H1 (cell line): ENCODE measurements at regions not wholly inside any gene's neighbourhood (a gene's known extent, or its start where the extent isn't known, plus 50 kb on each side); places are given as distances from the start of the nearest gene placed in this dataset.

ENCODE experiments used
- CTCF ChIA-PET: fragments of 300-600 bp; sonication (Branson Sonifier 250); formaldehyde crosslinking; loops from one replicate; lab custom pipeline; 2021; ENCODE audit not compliant: partially characterized antibody; lab: Charles Lee
- POLR2A ChIA-PET: fragments of 300-600 bp; sonication (Branson Sonifier 250); formaldehyde crosslinking; loops from one replicate; lab custom pipeline; 2021; ENCODE audit warnings: inconsistent platforms; ENCODE audit not compliant: partially characterized antibody; lab: Charles Lee
- DNase-seq, 2 experiments: peaks; one replicate each; pipeline versions ENCODE4 v3.0.0 to v3.0.0-alpha.2; 2010 to 2022; ENCODE audit warnings: low spot score in 2 of 2, low read depth in 1 of 2, mixed read lengths in 1 of 2
- FAIRE-seq: peaks from 2 replicates; lab custom pipeline; 2011; peaks lifted over from hg19 to GRCh38; lab: Jason Lieb, UNC
- H2AFZ ChIP-seq: 2 replicates; pipeline ENCODE4 v1.8.1; 2012; ENCODE audit warnings: low read length, inconsistent platforms
- H2AK5ac ChIP-seq: 2 replicates; pipeline ENCODE4 v1.6.1; 2013; ENCODE audit warnings: low read depth, low read length
- H2BK120ac ChIP-seq: replicated peaks from 2 replicates; pipeline ENCODE3; 2013; ENCODE audit warnings: low read depth, low read length, inconsistent platforms
- H2BK12ac ChIP-seq: 2 replicates; pipeline ENCODE4 v1.6.1; 2013; ENCODE audit warnings: low read depth, low read length
- H2BK15ac ChIP-seq: 2 replicates; pipeline ENCODE4 v1.6.1; 2013; ENCODE audit warnings: low read length
- H2BK20ac ChIP-seq: 2 replicates; pipeline ENCODE4 v1.6.1; 2013; ENCODE audit warnings: low read length
- H2BK5ac ChIP-seq: 2 replicates; pipeline ENCODE4 v1.6.1; 2013; ENCODE audit warnings: low read depth, low read length
- H3K14ac ChIP-seq: 2 replicates; pipeline ENCODE4 v1.6.1; 2013; ENCODE audit warnings: inconsistent platforms; ENCODE audit not compliant: insufficient read length
- H3K18ac ChIP-seq: 2 replicates; pipeline ENCODE4 v1.6.1; 2013; ENCODE audit warnings: low read length; ENCODE audit errors: extremely low read depth
- H3K23ac ChIP-seq: 2 replicates; pipeline ENCODE4 v1.6.1; 2013; ENCODE audit warnings: inconsistent platforms; ENCODE audit not compliant: insufficient read length
- H3K23me2 ChIP-seq: 2 replicates; pipeline ENCODE4 v1.6.1; 2013; ENCODE audit warnings: low read depth, low read length
- H3K27ac ChIP-seq: 2 replicates; pipeline ENCODE4 v1.6.1; 2011; ENCODE audit warnings: low read depth, low read length, inconsistent platforms
- H3K27me3 ChIP-seq, 4 experiments: replicated peaks in 1 of 4; 1 replicate in 1 of 4; 2 replicates in 3 of 4; pipeline versions ENCODE4 v1.6.1 to v1.8.1; 2011 to 2013; ENCODE audit warnings: low read length in 3 of 4, mild to moderate bottlenecking in 3 of 4, inconsistent platforms in 2 of 4, mixed read lengths in 2 of 4, moderate library complexity in 1 of 4; ENCODE audit not compliant: control insufficient read depth in 3 of 4, insufficient read depth in 3 of 4; ENCODE audit errors: extremely low read depth in 1 of 4
- H3K36me3 ChIP-seq, 4 experiments: 2 replicates each; pipeline versions ENCODE4 v1.6.1 to v1.8.1; 2011 to 2013; ENCODE audit warnings: mild to moderate bottlenecking in 4 of 4, low read length in 3 of 4, moderate library complexity in 2 of 4, control low read depth in 1 of 4, inconsistent platforms in 1 of 4; ENCODE audit not compliant: insufficient read depth in 4 of 4, control insufficient read depth in 2 of 4
- H3K4ac ChIP-seq: replicated peaks from 2 replicates; pipeline ENCODE3; 2013; ENCODE audit warnings: low read length, low read depth, mixed read lengths, inconsistent platforms; ENCODE audit not compliant: insufficient read length
- H3K4me1 ChIP-seq, 4 experiments: replicated peaks in 1 of 4; 1 replicate in 1 of 4; 2 replicates in 3 of 4; pipeline versions ENCODE4 v1.6.1 to v1.8.1; 2011 to 2013; ENCODE audit warnings: low read length in 3 of 4, inconsistent platforms in 2 of 4, mixed read lengths in 1 of 4; ENCODE audit not compliant: insufficient read depth in 4 of 4, control insufficient read depth in 3 of 4
- H3K4me2 ChIP-seq, 2 experiments: 2 replicates each; pipeline versions ENCODE4 v1.6.1 to v1.8.1; 2011 to 2013; ENCODE audit warnings: low read depth in 2 of 2, low read length in 2 of 2, control low read depth in 1 of 2, inconsistent platforms in 1 of 2, mild to moderate bottlenecking in 1 of 2; ENCODE audit not compliant: insufficient read depth in 1 of 2
- H3K4me3 ChIP-seq, 4 experiments: fragments of 200-600, 300-600 bp in 1 of 4; sonication (generic), shearing (Covaris generic), sonication (Bioruptor Twin) in 1 of 4; 2 replicates each; pipeline versions ENCODE4 v1.5.1 to v1.8.1; 2011 to 2016; ENCODE audit warnings: low read length in 4 of 4, low read depth in 3 of 4, control low read depth in 2 of 4, inconsistent platforms in 2 of 4, mild to moderate bottlenecking in 2 of 4, mixed read lengths in 1 of 4, moderate library complexity in 1 of 4; ENCODE audit not compliant: insufficient read depth in 2 of 4; ENCODE audit errors: extremely low read depth in 1 of 4
- H3K56ac ChIP-seq: replicated peaks from 2 replicates; pipeline ENCODE3; 2013; ENCODE audit warnings: low read depth, mild to moderate bottlenecking, mixed read lengths, low read length, inconsistent platforms; ENCODE audit not compliant: insufficient read length
- H3K79me1 ChIP-seq: 2 replicates; pipeline ENCODE4 v1.6.1; 2013; ENCODE audit warnings: low read depth, low read length, control low read depth
- H3K79me2 ChIP-seq, 2 experiments: 2 replicates each; pipeline versions ENCODE4 v1.6.1 to v1.8.1; 2012 to 2013; ENCODE audit warnings: low read length in 2 of 2, mild to moderate bottlenecking in 2 of 2, inconsistent platforms in 1 of 2; ENCODE audit not compliant: insufficient read depth in 2 of 2, control insufficient read depth in 1 of 2
- H3K9ac ChIP-seq, 4 experiments: replicated peaks in 1 of 4; 1 replicate in 1 of 4; 2 replicates in 3 of 4; pipeline versions ENCODE4 v1.6.1 to v1.8.1; 2011 to 2013; ENCODE audit warnings: low read depth in 3 of 4, low read length in 3 of 4, control low read depth in 2 of 4, mild to moderate bottlenecking in 2 of 4, moderate library complexity in 2 of 4, inconsistent platforms in 1 of 4; ENCODE audit errors: extremely low read depth in 1 of 4
- H3K9me3 ChIP-seq, 2 experiments: 2 replicates each; pipeline versions ENCODE4 v1.6.1 to v1.8.1; 2012 to 2013; ENCODE audit warnings: mild to moderate bottlenecking in 2 of 2, moderate library complexity in 2 of 2, control low read depth in 1 of 2, inconsistent platforms in 1 of 2, low read depth in 1 of 2, low read length in 1 of 2, mixed read lengths in 1 of 2; ENCODE audit not compliant: insufficient read depth in 2 of 2
- H4K20me1 ChIP-seq, 2 experiments: replicated peaks in 1 of 2; 2 replicates each; pipeline versions ENCODE3 to v1.8.1; 2011 to 2013; ENCODE audit warnings: inconsistent platforms in 2 of 2, low read length in 2 of 2, mild to moderate bottlenecking in 1 of 2; ENCODE audit not compliant: insufficient read depth in 2 of 2, control insufficient read depth in 1 of 2
- H4K5ac ChIP-seq: 2 replicates; pipeline ENCODE4 v1.6.1; 2013; ENCODE audit warnings: low read length, low read depth, mixed read lengths, inconsistent platforms; ENCODE audit not compliant: insufficient read length
- H4K8ac ChIP-seq: 2 replicates; pipeline ENCODE4 v1.8.0; 2013; ENCODE audit warnings: mild to moderate bottlenecking, moderate library complexity, low read length, inconsistent platforms; ENCODE audit not compliant: insufficient read depth; ENCODE audit errors: extremely low read depth
- H4K91ac ChIP-seq: replicated peaks from 2 replicates; pipeline ENCODE3; 2013; ENCODE audit warnings: low read length, mixed read lengths, inconsistent platforms; ENCODE audit not compliant: insufficient read length
- SAP30 ChIP-seq: fragments of 300-600 bp; sonication (generic); IDR thresholded peaks from 2 replicates; pipeline ENCODE4 v1.7.1; 2012; ENCODE audit warnings: low read length, moderate library complexity, mild to moderate bottlenecking, inconsistent platforms; ENCODE audit not compliant: insufficient read depth, insufficient replicate concordance
- TEAD4 ChIP-seq: IDR thresholded peaks from 2 replicates; pipeline ENCODE4 v1.6.1; 2012; ENCODE audit warnings: low read depth, low read length, inconsistent platforms, mixed read lengths
- WGBS, 2 experiments: shearing (Covaris generic) in 1 of 2; methylation state at CpG; one replicate each; pipeline versions ENCODE4 v1.1.6 to v1.1.7; 2013 to 2015; ENCODE audit warnings: low lambda C conversion rate in 2 of 2, mixed read lengths in 2 of 2, inconsistent platforms in 1 of 2, low coverage in 1 of 2, missing lambda C conversion rate in 1 of 2; ENCODE audit not compliant: insufficient replicate concordance in 2 of 2, insufficient coverage in 1 of 2, insufficient read length in 1 of 2; ENCODE audit errors: extremely low coverage in 1 of 2, missing lambda C conversion rate in 1 of 2; 5-methylcytosine and 5-hydroxymethylcytosine counted together

- Histone ChIP-seq H3K36me3 (no peaks in the 10 kb centered on the region), H4K8ac (no peak overlapping the region), H3K9me3 (no peaks in the 10 kb centered on the region), H3K27me3 (no peaks in the 10 kb centered on the region), H3K9ac (no peak overlapping the region), H2BK5ac (no peak overlapping the region), H2AFZ (no peak overlapping the region), H3K4me3 (no peak overlapping the region), H2AK5ac (no peak overlapping the region), H3K79me1 (no peaks in the 10 kb centered on the region), H2BK15ac (no peak overlapping the region), H3K18ac (no peak overlapping the region), H3K79me2 (no peaks in the 10 kb centered on the region), H3K23me2 (peaks cover 5% of the 10 kb centered on the region; the same call in 1 of the 2 replicates), H3K23ac (no peak overlapping the region), H4K91ac (no peak overlapping the region), H4K20me1 (no peaks in the 10 kb centered on the region), H3K27ac (no peak overlapping the region), H2BK20ac (no peak overlapping the region), H3K56ac (no peak overlapping the region), H3K4me2 (no peak overlapping the region), H3K4ac (no peak overlapping the region), H3K4me1 (peaks cover 0 to 2% (median 0%) of the 10 kb centered on the region in 4 experiments; a peak in 1 of 7 replicates), H2BK120ac (no peak overlapping the region), H3K14ac (no peak overlapping the region), H2BK12ac (no peak overlapping the region), H4K5ac (no peak overlapping the region)
- 16% methylated on average over 1 of the region's 1 CpG; no CpG with 5 or more reads in 1 of the 2 experiments for WGBS, 2 experiments
- CTCF ChIA-PET, result no interaction called here
- DNase-seq, result peak in 1 of 2 experiments; percentile 13
- POLR2A ChIA-PET, result no interaction called here
- no peak for FAIRE-seq
- TF ChIP-seq SAP30, result no peak
- TF ChIP-seq TEAD4, result peak; percentile 80
Measured at GRCh38 chr14:25896777-25897176, 701.1 kb downstream of the NOVA1 start.
